AML-193 (cell line): ENCODE measurements at regions not wholly inside any gene's neighbourhood (a gene's known extent, or its start where the extent isn't known, plus 50 kb on each side); places are given as distances from the start of the nearest gene placed in this dataset.
A peak's percentile ranks its signal among the peaks of the same experiment; 100 is the strongest.
"Not testable (repeated sequence)": the region's sequence is repeated elsewhere in the genome, so short reads cannot be mapped to it uniquely, and the experiment has no call there.

Experiments
- DNase-seq, 2 experiments: peaks; one replicate each; lab custom pipeline; 2025; lab: John Stamatoyannopoulos, UW

DNA sequence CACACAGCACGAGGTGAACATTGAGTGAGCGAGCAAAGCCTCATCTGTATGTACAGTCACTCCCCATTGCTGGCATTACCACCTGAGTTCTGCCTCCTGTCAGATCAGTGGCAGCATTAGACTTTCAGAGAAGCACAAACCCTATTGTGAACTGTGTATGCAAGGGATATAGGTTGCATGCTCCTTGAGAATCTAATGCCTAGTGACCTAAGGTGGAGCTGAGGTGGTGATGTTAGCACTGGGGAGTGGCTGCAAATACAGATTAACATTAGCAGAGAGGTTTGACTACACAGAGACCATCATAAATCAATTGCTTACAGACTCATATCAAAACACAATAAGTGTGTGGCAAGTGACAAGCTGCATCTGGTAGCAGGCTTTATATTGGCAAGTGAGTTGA, 262.5 kb upstream of the ANO5 start:
- no peak for DNase-seq

DNA sequence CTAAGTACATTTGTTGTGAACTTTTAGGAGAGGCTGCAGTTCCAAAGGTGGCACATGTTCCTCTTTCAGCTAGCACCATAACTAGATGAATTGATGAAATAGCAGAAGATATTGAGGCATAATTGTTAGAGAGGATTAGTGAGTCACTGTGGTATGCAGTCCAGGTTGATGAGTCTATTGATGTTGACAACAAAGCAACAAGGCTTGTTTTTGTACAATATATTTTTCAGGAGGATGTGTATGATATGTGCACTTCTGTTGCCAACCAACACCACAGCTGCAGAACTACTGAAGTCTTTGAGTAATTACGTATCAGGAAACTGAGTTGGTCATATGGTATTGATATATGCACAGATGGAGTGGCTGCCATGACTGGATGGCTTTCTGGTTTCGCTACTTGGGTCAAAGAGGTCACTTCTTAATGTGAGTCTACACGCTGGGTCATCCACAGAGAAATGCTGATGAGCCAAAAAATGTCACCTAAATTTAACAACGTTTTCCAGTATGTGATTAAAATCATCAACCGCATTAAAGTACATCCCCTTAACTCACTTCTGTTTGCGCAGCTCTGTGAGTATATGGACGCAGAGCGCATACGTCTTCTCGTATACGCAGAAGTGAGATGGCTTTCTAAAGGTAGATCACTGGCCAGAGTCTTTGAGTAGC, 261.3 kb upstream of the ANO5 start:
- no peak for DNase-seq

GRCh38 chr11:21933095-21933494, 259.8 kb upstream of the ANO5 start:
- DNase-seq = peak in 1 of 2 experiments; percentile 19

- no peak for DNase-seq
Observed at GRCh38 chr11:21944577-21944976, 248.3 kb upstream of the ANO5 start.

DNA sequence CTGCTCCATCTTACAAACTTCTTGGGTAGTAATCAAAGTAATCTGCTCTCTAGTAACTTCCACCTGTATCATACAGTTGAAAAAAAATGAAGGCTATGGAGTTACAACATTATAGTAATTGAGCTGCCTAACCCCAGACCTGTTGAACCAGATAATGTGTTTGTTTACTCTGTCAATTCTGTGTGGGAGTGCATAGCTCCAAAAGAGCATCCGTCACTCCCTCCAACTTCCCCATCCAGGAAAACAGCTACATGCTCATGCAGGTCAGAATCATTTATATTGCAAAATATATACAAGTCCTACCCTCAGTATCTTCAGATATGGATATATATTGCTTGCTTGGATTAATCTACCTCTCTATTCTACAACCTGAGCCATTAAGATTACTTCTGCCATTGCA, 244.0 kb upstream of the ANO5 start:
- DNase-seq = no peak

DNA sequence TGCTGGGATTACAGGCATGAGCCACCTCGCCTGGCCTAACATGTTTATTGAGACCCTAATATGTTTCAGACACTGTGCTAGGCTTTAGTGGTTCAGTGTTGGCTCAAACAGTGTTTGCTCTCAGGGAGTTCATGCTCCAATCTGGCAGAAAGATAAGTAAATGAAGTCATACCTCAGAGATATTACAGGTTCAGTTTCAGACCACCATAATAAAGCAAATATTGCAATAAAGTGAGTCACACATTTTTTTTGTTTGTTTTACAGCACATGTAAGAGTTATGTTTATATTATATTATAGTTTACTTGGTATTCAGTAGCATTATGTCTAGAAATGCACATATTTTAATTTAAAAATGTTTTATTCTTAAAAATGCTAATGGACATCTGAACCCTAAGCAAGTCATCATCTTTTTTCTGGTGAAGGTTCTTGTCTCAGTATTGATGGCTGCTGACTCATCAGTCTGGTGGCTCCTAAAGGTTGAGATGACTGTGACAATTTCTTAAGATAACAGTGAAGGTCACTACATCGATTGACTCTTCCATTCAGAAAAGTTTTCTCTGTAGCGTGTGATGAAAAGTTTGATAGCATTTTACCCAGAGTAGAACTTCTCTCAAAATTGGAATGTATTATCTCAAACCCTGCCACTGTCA, 243.0 kb upstream of the ANO5 start:
- DNase-seq = no peak

DNA sequence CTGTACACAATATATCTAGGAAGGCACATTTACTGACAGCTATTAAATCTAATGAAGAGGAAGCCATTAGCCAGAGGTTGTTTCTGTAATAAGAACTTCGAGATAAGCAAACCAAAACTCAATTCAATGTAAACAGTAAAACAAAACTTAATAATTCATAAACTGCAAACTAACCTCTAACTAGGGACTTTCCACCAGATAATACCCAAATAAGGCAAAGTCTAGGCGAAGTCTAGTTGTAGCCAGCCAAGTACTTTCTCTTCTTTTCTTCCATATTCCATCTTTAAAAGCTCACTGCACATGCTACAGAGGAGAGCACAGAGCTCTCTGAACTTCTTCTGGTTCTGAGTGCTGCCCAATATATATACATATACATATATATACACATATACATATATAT, 229.9 kb upstream of the ANO5 start:
- DNase-seq = no peak

DNA sequence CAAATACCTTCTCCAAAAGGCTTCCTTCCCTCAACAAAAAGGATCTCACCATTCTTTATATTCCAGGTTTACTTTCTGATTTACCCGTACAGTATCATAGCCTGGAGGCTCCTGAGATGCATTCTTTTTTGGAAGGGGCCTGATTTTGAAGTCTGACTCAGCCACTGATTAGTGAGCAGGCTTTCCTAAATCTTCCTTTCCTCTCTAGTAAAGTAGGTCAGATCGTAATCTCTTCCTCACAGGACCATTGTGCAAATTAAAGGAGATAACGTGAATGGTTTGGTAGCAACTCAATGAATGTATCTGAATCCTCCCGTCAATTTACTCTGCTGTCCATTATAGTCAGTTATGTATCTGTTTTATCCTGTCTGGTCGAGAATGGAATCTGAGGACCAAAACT, 227.7 kb upstream of the ANO5 start:
- DNase-seq = no peak

GRCh38 chr11:21968702-21969101, 224.2 kb upstream of the ANO5 start:
- DNase-seq = no peak

GRCh38 chr11:21969841-21970240, 223.0 kb upstream of the ANO5 start:
- DNase-seq = no peak

GRCh38 chr11:21975242-21975641, 217.6 kb upstream of the ANO5 start:
- DNase-seq = no peak

DNA sequence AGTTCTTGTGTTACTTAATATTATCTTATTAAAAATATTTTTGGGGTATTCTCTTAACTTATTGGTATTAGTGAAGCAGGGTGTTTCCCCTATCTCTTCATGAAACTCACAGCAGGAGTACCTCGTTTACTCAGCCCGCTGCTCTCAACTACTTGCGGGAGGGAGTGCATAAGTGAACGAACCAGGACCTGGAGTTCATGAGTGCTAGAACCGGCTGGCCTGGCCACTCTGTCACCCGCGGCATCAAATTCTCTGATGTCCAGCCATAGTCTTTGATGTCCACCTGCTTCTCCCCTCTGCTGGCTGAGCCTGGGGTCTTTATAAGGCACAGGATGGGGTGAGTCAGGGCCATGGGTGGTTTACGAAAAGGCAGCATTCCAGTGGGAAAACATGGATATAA, 216.7 kb upstream of the ANO5 start:
- DNase-seq = no peak

DNA sequence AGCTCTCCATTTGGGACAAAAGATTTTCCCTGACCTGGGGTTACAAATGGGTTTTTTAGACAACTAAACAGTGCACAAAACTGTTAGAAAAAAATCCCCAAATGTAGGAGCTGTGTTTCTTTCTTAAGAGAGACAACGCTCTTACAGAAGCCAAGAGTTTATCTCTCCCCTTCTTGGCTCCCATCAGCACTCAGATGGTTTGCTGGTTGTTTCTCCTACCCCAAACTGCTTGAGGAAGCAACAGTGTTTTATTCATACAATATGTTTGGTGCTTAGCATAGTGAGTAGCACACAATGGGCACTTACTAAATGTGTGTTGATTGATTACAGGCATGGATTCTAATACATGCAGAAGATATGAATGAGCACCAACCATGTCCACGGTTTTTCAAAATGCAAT, 209.5 kb upstream of the ANO5 start:
- no peak for DNase-seq

GRCh38 chr11:21986361-21986760, 206.5 kb upstream of the ANO5 start:
- DNase-seq = no peak

DNA sequence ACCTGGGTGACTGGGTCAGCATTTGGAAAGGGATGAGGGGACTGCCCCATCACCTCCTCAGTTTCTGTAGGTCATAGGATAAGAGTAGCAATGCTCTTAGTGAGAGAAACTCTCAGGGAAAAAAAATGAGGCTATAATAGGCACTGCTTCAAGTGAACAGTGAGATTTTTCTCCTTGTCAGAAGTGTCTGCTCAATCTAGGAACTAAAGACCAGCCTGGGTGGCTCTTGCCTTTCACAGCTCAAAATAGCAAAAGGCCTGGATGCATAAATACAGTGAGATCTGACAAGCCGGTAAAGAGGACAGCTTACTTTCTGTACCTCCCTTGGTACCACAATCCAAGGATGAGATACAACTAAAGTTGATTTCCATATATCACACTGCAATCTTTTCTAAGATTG, 205.6 kb upstream of the ANO5 start:
- DNase-seq = no peak

- DNase-seq = peak in 1 of 2 experiments; percentile 1
Observed at GRCh38 chr11:21988477-21988876, 204.4 kb upstream of the ANO5 start.

DNA sequence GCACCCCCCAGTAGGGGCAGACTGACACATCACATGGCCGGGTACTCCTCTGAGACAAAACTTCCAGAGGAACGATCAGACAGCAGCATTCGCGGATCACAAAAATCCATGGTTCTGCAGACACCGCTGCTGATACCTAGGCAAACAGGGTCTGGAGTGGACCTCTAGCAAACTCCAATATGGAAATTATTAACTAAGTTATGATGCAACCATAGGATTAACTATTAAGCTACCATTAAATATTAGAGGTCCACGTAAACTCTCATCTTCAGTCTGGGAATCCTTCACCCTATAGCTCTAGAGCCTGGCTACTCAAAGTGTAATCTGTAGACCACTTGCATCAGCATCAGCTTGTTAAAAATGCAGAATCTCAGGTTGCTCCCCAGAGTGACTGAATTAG, 191.1 kb upstream of the ANO5 start:
- not testable (repeated sequence) for DNase-seq

- no peak for DNase-seq
Observed at GRCh38 chr11:22006901-22007300, 186.0 kb upstream of the ANO5 start.

GRCh38 chr11:22031791-22032190, 161.1 kb upstream of the ANO5 start:
- no peak for DNase-seq

DNA sequence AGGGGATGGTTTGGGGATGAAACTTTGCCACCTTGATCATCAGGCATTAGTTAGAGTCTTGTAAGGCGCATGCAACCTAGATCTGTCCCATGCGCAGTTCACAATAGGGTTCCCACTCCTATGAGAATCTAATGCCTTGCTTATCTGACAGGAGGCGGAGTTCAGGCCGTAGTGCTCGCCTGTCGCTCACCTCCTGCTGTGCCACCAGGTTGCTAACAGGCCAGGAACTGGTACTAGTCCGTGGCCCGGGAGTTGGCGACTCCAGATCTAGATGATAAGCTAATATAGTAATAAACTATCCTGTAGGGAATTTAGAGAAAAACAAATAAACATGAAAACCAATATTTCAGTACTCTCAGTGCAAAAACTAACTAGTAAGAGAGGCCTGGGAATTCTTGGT, 155.4 kb upstream of the ANO5 start:
- DNase-seq = no peak

GRCh38 chr11:22041039-22041438, 151.8 kb upstream of the ANO5 start:
- DNase-seq = no peak

- DNase-seq = no peak
Observed at GRCh38 chr11:22042081-22042480, 150.8 kb upstream of the ANO5 start.

- DNase-seq = no peak
Observed at GRCh38 chr11:22044126-22044525, 148.8 kb upstream of the ANO5 start.

DNA sequence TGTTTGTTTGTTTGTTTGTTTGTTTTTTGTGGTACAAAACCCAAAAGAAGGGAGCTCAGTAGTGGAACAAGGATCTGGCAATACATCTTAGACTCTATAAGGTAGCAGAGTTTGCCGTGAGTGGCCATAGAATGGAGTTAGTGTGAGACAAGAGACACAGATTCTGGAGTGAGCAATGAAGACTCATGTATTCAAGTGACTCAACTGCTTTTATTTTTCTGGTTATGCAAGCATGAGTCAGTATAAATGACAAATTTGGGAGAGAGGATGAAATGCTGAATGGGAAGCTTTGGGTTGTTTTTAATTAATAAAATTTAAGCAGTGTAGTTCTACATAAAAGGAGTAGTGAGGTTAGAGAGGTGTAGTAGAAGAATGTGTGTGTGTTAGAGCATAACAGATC, 143.6 kb upstream of the ANO5 start:
- no peak for DNase-seq
